Erythroblast (primary cell): ENCODE measurements at regions not wholly inside any gene's neighbourhood (a gene's known extent, or its start where the extent isn't known, plus 50 kb on each side); places are given as distances from the start of the nearest gene placed in this dataset.

ENCODE experiments used
- GATA1 ChIP-seq: IDR thresholded peaks from 2 replicates; pipeline ENCODE4 v1.6.1; 2011; ENCODE audit warnings: low read depth, mild to moderate bottlenecking, control low read depth, low read length, moderate library complexity
- POLR2A ChIP-seq: IDR thresholded peaks from 2 replicates; pipeline ENCODE4 v1.6.1; 2011; ENCODE audit warnings: mild to moderate bottlenecking, low read length

DNA sequence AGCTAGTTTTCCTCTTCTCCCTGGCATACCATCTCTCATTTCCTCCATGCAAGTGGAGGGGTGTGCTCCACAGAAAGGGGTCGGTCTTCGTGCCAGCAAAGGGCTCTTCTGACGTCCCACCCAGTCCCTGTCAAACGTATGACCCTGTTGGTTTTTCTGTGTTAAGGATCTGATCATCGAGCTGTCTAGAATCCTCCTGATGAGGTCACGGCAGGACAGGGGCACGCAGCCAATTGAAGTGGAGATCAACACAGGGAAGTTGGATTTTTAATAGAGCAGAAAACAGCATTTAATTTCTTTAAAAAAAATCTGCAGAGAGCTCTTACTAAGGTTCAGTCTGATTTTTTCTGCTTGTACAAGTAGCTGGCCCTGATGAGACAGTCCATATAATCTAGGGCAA is 339.4 kb downstream of the TEX29 start:
- TF ChIP-seq POLR2A = no peak
- no peak for TF ChIP-seq GATA1
